HG02870 (cell line): ENCODE measurements at regions not wholly inside any gene's neighbourhood (a gene's known extent, or its start where the extent isn't known, plus 50 kb on each side); places are given as distances from the start of the nearest gene placed in this dataset.

ENCODE experiments used
- ATAC-seq: cut with Tn5 transposase; IDR thresholded peaks from one replicate; pipeline ENCODE4 v1.9.1; 2021; ENCODE audit warnings: mild to moderate bottlenecking, moderate library complexity; ENCODE audit not compliant: unreplicated experiment

DNA sequence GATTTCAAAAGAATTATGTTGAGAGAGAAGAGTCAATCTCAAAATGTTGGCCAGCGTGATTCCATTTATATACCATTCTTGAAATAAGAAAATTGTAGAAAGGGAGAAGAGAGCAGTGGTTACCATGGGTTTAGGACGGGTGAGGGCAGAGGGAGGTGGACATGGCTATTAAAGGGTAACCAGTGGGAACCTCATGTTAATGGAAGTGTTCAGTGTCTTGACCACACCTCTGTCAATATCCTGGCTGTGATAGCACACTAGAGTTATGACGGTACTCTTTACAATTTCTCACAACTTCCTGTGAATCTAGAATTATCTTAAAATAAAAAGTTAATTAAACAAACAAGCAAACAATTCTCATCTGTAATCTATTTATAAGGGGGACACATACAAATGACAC lies 821.2 kb downstream of the VRK1 start:
- no peak for ATAC-seq

DNA sequence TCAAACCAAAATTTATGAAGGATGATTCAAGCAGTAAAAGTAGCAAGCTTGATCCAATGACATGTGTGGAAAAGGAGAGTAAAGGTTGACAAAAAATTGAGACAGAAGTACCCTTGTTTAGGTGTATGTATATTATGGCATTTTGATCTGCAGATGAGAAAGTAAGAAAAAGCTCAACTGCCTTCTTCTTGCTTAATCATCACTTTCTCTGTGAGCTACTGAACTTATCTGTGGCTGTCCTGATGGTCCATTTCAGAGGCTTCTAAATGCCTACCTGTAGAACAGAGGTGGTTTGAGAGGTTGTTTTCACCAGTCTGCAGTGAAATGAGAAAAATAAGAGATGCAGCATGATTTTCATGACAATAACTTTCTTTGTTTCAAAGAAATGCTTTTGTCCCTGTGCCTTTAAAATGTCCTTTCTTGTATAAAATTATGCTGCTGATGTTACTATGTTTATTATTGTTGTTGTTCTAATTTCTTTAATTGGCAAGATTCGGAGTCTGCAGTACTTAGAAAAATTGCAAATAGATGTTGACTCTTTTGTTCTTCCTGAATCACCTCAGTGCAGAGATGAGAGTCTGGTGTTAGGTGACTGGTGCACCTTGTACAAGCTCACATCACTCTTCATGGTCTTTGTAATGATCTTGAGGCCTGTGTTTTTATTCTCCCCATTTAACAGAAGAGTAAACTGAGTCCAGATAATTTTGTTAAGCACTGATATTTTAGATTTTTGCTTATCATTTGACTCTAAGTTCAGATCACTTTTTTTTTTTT lies 821.9 kb downstream of the VRK1 start:
- ATAC-seq = no peak

GRCh38 chr14:97620066-97620465 lies 822.9 kb downstream of the VRK1 start:
- ATAC-seq = no peak

DNA sequence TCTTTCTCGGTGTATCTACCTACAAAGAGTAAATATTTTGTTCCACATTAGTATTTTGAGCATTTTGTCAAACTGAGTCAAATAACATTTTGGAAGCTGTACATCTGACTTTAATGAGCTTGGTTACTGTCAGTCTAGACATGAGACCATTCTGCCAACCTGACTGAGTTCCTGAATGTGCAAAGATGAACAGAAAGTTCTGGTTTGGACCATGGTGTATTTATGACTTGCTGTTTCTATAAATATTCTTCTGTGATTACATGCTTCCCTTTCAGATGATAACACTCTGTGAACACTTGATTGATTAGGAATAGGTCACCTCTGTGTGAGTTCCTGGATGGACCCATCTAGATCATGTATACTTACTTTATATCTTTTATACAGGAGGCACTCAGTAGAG lies 827.8 kb downstream of the VRK1 start:
- ATAC-seq = no peak

DNA sequence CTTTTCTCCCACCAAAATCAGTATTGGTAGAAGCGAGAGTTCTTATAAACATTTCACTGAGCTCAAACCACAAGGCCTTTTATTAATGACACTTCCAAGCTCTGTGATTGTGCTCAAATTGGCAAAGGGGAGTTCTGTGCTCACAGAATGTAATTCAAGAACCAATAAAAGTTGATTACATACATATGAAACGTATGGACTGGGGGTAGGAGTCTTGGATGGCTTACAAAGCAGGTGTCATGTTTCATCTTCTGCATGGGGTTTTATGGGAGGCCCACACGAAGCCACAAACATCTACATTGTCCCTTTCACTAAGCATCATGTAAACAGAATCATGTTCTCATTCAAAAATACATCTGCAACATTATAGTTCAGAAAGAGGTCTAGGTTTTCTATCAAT lies 828.3 kb downstream of the VRK1 start:
- ATAC-seq = no peak

DNA sequence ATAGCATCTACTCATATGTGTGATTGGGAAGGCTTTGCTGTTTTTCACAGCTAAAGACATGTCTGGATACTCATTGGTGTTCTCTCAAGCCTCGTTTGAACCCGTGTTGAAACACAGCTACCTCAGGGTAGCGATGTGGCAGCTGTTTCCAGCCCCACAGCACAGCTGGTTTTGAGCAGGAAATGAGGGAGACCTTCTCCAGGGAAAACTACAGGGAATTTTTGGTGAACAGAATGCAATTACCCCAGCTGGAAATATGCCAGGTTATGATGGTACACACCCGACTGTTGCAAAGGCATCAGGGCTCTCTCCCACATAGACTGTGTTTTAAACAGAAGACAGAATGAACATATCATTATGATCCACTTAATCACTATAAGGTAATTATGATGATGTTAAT lies 828.9 kb downstream of the VRK1 start:
- no peak for ATAC-seq

DNA sequence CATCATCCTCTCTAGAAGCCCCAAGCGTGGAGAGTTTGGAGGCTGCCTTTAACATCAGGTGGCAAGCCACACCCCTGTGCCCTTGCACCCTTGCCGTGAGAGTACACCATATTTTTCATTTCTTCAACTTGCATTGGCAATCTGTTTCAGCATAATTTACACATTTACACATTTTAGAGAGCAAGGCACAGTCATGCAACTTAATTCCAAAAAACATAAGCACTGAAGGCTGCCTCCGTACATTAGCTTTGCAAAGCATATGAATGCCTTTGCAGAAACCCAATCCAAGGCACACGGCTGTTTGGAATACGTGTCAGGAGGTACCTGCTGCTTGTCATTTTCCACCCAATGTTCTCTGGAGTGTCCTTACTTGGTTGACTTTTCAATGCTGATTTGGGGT lies 833.1 kb downstream of the VRK1 start:
- ATAC-seq = no peak

- no peak for ATAC-seq
Observed at GRCh38 chr14:97633131-97633738, 836.1 kb downstream of the VRK1 start.

DNA sequence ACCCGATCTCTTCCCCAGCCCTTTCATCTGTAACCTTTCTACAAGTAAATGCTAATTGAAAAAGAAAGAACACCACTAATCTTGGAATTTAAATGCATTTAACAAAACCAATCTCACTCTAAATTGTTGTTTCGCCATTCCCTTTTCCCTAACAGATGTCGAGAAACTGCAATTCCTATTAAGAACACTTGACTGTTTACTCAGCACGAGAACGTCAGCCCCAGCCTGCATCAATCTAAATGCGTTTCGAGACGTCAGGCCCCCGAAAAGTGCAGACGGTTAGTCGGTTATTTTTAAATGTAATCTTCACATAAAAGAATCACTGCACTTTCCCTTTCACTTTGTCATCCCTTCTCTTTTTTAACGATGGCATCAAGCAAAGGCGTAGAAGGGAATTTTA lies 837.6 kb downstream of the VRK1 start:
- no peak for ATAC-seq

- ATAC-seq = no peak
Observed at GRCh38 chr14:97638864-97639263, 841.7 kb downstream of the VRK1 start.

DNA sequence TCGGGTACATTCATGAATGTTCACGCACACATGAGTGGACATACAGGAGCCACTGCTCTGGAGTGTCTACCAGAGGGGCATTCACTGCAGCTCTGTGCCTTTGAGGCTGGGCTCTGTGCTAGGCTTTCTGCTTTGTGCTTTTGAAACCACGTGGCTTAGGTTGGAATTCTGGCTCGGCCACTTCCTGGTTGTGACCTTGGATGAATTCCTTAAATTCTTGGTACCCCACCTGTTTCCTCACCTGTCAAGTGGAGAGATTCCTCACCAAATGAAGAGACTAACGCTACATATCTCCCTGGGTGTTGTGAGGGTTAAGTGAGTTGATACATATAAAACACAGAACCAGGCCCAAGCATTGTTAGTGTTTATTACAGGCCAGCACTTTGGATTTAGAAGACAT lies 842.8 kb downstream of the VRK1 start:
- ATAC-seq = no peak

DNA sequence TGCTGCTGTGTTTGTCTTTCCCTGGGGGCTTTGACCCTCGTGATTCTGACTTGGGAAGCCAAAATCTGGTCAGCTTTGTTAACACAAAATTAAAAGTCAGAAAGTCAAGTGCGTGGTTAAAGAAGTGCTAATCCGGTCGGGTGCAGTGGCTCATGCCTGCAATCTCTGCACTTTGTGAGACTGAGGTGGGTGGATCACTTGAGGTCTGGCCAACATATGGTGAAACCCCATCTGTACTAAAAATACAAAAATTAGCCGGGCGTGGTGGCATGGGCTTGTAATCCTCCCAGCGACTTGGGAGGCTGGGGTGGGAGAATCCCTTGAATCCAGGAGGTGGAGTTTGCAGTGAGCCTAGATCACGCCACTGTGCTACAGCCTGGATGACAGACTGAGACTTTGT lies 844.6 kb downstream of the VRK1 start:
- no peak for ATAC-seq

- ATAC-seq = no peak
Observed at GRCh38 chr14:97642631-97643030, 845.4 kb downstream of the VRK1 start.

DNA sequence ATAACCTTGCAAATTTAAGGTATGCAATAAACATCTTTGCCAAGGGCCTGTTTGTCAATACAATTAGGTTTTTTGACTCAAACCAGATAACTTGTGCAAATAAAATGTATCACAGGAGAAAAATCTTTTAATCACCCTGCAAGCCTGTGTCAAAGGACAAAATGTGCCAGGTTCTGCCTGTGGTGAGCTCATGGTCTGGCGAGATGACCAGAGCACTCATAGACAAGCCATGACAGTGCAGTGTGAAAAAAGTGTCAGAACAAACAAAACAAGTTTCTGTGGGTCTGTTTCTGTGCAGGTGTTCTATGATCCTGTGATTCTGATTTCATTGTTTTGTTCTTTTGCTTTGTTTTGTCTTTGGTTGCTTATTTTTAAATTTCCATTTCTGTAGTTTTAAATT lies 847.2 kb downstream of the VRK1 start:
- ATAC-seq = no peak

GRCh38 chr14:97649752-97650151 lies 852.6 kb downstream of the VRK1 start:
- no peak for ATAC-seq

- no peak for ATAC-seq
Observed at GRCh38 chr14:97655169-97655948, 858.2 kb downstream of the VRK1 start.

DNA sequence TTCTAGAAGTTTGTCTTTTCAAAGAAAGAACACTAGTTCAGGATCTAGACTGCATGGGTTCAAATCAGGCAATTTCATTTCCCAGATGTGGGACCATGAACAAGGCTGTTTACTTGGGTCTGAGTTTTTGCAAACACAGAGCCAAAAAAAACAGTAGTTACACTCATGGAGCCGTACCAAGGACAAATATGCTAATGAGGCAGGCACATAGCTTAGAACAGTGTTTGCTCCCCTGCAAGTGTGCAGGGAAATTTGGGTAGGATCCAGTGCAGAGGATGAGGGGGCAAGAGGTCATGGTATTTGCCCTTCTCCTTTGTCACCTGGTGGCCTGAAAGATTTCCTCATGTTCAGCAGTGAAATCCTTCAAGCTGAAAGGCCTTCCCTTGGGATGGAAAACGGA lies 860.4 kb downstream of the VRK1 start:
- ATAC-seq = no peak

GRCh38 chr14:97687944-97688630 lies 890.9 kb downstream of the VRK1 start:
- ATAC-seq = no peak

DNA sequence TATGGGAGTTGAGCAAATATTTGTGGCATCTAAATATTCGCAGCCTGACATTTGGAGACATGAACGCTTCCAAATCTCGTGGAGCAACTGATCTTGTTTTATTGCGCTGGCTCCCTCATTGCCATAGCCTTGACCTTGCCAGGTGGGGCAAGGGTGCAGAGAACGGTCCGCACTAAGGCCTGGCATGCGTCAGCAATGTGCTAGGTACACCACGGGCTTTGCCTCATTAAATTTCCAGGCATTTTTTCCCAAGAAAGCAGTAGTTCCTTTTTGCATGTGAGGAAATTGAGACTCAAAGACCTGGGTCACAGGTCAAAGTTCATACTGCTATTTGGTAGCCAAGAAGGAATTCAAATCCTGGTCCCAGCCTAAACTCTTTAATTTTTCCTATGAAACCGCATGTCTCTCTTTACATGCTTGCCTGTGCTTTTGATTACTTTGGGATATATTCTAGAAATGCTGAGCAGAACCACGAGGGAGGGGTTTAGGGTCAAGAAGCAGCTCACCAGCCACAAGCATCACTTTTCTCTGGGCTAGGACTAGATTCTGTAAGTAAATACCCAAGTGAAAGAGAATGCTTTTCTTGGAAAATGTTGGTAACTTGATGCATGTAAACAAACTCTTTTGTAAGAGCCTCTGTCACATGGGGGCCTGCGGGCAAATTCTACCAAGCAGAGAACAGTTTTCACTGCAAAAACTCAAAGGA lies 891.6 kb downstream of the VRK1 start:
- no peak for ATAC-seq

- ATAC-seq = no peak
Observed at GRCh38 chr14:97692084-97692483, 894.9 kb downstream of the VRK1 start.

DNA sequence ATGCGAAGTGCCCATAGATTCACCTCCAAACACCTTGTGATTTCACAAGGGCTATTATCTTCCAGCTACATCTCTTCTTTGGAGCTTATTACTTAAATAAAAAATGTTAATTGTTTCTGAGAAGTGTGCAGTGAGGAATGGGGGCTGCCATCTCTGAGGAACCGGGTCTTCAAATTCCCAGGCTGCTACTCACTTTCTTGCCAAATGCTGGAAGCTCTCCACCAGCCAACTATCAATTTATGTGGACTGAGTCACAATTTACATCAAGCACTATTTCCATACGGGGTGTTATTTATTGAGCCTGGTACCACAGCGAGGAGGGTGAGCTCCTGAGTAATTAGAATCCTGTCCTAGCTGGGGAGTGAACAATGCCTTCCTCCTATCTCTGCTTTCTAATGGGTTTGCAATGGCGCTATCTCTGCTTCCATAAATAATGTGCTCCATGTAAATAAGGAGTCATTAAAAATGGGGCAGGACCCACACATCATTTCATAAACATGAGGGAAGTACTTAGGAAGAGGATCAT lies 898.3 kb downstream of the VRK1 start:
- ATAC-seq = no peak
